ENCODE measurements at regions not wholly inside any gene's neighbourhood (a gene's known extent, or its start where the extent isn't known, plus 50 kb on each side); places are given as distances from the start of the nearest gene placed in this dataset.

- no peak for TF ChIP-seq CTCF (IDR thresholded peaks at IDR 0.05)
- no peak for TF ChIP-seq EZH2phosphoT487 (IDR thresholded peaks at IDR 0.05)
Measured at GRCh38 chr3:71865727-71866126, 80.8 kb upstream of the PROK2 start.
